ENCODE measurements at regions not wholly inside any gene's neighbourhood (a gene's known extent, or its start where the extent isn't known, plus 50 kb on each side); places are given as distances from the start of the nearest gene placed in this dataset.

GRCh38 chr6:134739299-134740026 is 210.4 kb downstream of the ALDH8A1 start:
- DNase-seq (ENCODE audit: low spot score), result no peak

- no peak for DNase-seq (ENCODE audit: low spot score)
These were observed 211.6 kb downstream of the ALDH8A1 start for GRCh38 chr6:134738211-134738885.

GRCh38 chr6:134735461-134735860 is 214.4 kb downstream of the ALDH8A1 start:
- no peak for DNase-seq (ENCODE audit: low spot score)

- no peak for DNase-seq (ENCODE audit: low spot score)
These were observed 215.5 kb downstream of the ALDH8A1 start for GRCh38 chr6:134734312-134734869.

- no peak for DNase-seq (ENCODE audit: low spot score)
These were observed 216.1 kb downstream of the ALDH8A1 start for GRCh38 chr6:134733801-134734200.

- DNase-seq (ENCODE audit: low spot score), result no peak
These were observed 217.1 kb downstream of the ALDH8A1 start for GRCh38 chr6:134732763-134733162.

GRCh38 chr6:134731615-134732014 is 218.3 kb downstream of the ALDH8A1 start:
- no peak for DNase-seq (ENCODE audit: low spot score)

GRCh38 chr6:134730013-134730412 is 219.9 kb downstream of the ALDH8A1 start:
- no peak for DNase-seq (ENCODE audit: low spot score)

GRCh38 chr6:134729561-134729960 is 220.3 kb downstream of the ALDH8A1 start:
- DNase-seq (ENCODE audit: low spot score), result no peak

GRCh38 chr6:134727081-134727480 is 222.8 kb downstream of the ALDH8A1 start:
- no peak for DNase-seq (ENCODE audit: low spot score)

GRCh38 chr6:134725590-134725989 is 224.3 kb downstream of the ALDH8A1 start:
- no peak for DNase-seq (ENCODE audit: low spot score)

GRCh38 chr6:134724771-134725340 is 225.0 kb downstream of the ALDH8A1 start:
- DNase-seq (ENCODE audit: low spot score), result no peak

GRCh38 chr6:134723081-134723871 is 226.6 kb downstream of the ALDH8A1 start:
- DNase-seq (ENCODE audit: low spot score), result no peak

- DNase-seq (ENCODE audit: low spot score), result no peak
These were observed 227.6 kb downstream of the ALDH8A1 start for GRCh38 chr6:134722200-134722870.

- no peak for DNase-seq (ENCODE audit: low spot score)
These were observed 228.9 kb downstream of the ALDH8A1 start for GRCh38 chr6:134721060-134721405.

GRCh38 chr6:134720353-134721059 is 229.4 kb downstream of the ALDH8A1 start:
- no peak for DNase-seq (ENCODE audit: low spot score)

GRCh38 chr6:134719911-134720310 is 230.0 kb downstream of the ALDH8A1 start:
- DNase-seq (ENCODE audit: low spot score), result no peak

- no peak for DNase-seq (ENCODE audit: low spot score)
These were observed 230.6 kb downstream of the ALDH8A1 start for GRCh38 chr6:134719286-134719685.

- no peak for DNase-seq (ENCODE audit: low spot score)
These were observed 235.2 kb downstream of the ALDH8A1 start for GRCh38 chr6:134714679-134715078.

- no peak for DNase-seq (ENCODE audit: low spot score)
These were observed 235.8 kb downstream of the ALDH8A1 start for GRCh38 chr6:134714113-134714512.

GRCh38 chr6:134712311-134712710 is 237.6 kb downstream of the ALDH8A1 start:
- DNase-seq (ENCODE audit: low spot score), result no peak
